ENCODE measurements at regions not wholly inside any gene's neighbourhood (a gene's known extent, or its start where the extent isn't known, plus 50 kb on each side); places are given as distances from the start of the nearest gene placed in this dataset.

DNA sequence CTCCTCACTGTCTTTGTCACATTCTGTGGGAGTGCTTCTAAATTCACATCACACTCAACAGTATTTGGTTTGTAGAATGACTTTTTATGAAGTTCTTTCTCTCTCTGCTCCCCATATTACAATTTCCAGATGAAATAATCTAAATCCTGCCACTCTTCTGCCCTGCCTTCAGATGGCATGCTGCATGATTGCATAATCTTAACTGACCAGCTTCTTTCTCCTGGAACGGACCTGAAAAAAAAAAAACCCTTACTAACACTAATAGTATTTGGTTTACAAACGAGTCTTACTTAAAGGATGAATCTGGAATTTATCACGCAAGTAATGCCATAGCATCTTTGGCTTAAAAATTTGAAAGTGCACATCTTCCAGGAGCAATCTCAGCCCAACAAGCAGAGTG lies 272.3 kb downstream of the NAF1 start:
- TF ChIP-seq EP300 (IDR thresholded peaks at IDR 0.05) (no peak), POLR2A (IDR thresholded peaks at IDR 0.05; ENCODE audit: low read length) (no peak), JUN (IDR thresholded peaks at IDR 0.05) (no peak), SMC3 (IDR thresholded peaks at IDR 0.05) (no peak), CHD2 (IDR thresholded peaks at IDR 0.05; ENCODE audit: low read length, partially characterized antibody) (no peak), TP53 (CRISPR knock-in tag; IDR thresholded peaks at IDR 0.05) (no peak), HOXA7 (CRISPR knock-in tag; IDR thresholded peaks at IDR 0.05) (no peak), CEBPB (IDR thresholded peaks at IDR 0.05) (no peak)
- TF ChIP-seq, protein P1, sequence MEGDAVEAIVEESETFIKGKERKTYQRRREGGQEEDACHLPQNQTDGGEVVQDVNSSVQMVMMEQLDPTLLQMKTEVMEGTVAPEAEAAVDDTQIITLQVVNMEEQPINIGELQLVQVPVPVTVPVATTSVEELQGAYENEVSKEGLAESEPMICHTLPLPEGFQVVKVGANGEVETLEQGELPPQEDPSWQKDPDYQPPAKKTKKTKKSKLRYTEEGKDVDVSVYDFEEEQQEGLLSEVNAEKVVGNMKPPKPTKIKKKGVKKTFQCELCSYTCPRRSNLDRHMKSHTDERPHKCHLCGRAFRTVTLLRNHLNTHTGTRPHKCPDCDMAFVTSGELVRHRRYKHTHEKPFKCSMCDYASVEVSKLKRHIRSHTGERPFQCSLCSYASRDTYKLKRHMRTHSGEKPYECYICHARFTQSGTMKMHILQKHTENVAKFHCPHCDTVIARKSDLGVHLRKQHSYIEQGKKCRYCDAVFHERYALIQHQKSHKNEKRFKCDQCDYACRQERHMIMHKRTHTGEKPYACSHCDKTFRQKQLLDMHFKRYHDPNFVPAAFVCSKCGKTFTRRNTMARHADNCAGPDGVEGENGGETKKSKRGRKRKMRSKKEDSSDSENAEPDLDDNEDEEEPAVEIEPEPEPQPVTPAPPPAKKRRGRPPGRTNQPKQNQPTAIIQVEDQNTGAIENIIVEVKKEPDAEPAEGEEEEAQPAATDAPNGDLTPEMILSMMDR (IDR thresholded peaks at IDR 0.05) = no peak
- TF ChIP-seq, protein P2, sequence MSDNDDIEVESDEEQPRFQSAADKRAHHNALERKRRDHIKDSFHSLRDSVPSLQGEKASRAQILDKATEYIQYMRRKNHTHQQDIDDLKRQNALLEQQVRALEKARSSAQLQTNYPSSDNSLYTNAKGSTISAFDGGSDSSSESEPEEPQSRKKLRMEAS (IDR thresholded peaks at IDR 0.05) = no peak
- TF ChIP-seq, protein P3, sequence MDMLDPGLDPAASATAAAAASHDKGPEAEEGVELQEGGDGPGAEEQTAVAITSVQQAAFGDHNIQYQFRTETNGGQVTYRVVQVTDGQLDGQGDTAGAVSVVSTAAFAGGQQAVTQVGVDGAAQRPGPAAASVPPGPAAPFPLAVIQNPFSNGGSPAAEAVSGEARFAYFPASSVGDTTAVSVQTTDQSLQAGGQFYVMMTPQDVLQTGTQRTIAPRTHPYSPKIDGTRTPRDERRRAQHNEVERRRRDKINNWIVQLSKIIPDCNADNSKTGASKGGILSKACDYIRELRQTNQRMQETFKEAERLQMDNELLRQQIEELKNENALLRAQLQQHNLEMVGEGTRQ (IDR thresholded peaks at IDR 0.05) = no peak
- TF ChIP-seq, protein P4, sequence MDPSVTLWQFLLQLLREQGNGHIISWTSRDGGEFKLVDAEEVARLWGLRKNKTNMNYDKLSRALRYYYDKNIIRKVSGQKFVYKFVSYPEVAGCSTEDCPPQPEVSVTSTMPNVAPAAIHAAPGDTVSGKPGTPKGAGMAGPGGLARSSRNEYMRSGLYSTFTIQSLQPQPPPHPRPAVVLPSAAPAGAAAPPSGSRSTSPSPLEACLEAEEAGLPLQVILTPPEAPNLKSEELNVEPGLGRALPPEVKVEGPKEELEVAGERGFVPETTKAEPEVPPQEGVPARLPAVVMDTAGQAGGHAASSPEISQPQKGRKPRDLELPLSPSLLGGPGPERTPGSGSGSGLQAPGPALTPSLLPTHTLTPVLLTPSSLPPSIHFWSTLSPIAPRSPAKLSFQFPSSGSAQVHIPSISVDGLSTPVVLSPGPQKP (IDR thresholded peaks at IDR 0.05; ENCODE audit: low read depth, low read length) = no peak
